22Rv1 (cell line): ENCODE measurements at regions not wholly inside any gene's neighbourhood (a gene's known extent, or its start where the extent isn't known, plus 50 kb on each side); places are given as distances from the start of the nearest gene placed in this dataset.

Source experiments
- ZFX ChIP-seq: fragments of 450-650 bp; IDR thresholded peaks from 2 replicates; pipeline ENCODE4 v1.6.1; 2017; ENCODE audit warnings: antibody characterized with exemption, borderline replicate concordance
- TF ChIP-seq, protein P1 (sequence below): fragments of 450-650 bp; IDR thresholded peaks from 2 replicates; pipeline ENCODE4 v1.5.1; 2017; ENCODE audit warnings: mild to moderate bottlenecking

DNA sequence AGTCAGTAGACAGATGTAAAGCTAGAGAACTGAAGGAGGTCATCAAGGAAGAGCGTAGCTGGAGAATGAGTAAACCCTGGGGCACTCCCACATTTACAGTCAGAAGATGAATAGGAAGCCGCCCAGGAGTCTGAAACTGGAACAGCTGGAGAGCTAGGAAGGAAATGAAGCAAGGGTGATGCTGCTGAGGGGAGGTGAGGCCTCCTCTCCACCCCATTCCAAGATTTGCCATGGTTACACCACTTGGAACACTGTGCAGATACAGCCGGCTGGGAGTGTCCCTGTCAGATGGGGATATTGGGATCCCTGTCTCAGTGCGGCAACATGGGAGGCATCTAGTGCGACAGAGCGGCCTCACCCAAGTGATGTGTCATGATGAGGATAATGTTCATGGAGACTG lies 51.8 kb upstream of the GPI start:
- TF ChIP-seq, protein P1, sequence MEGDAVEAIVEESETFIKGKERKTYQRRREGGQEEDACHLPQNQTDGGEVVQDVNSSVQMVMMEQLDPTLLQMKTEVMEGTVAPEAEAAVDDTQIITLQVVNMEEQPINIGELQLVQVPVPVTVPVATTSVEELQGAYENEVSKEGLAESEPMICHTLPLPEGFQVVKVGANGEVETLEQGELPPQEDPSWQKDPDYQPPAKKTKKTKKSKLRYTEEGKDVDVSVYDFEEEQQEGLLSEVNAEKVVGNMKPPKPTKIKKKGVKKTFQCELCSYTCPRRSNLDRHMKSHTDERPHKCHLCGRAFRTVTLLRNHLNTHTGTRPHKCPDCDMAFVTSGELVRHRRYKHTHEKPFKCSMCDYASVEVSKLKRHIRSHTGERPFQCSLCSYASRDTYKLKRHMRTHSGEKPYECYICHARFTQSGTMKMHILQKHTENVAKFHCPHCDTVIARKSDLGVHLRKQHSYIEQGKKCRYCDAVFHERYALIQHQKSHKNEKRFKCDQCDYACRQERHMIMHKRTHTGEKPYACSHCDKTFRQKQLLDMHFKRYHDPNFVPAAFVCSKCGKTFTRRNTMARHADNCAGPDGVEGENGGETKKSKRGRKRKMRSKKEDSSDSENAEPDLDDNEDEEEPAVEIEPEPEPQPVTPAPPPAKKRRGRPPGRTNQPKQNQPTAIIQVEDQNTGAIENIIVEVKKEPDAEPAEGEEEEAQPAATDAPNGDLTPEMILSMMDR = no peak
- TF ChIP-seq ZFX = no peak
